DOHH2 (cell line): ENCODE measurements at regions not wholly inside any gene's neighbourhood (a gene's known extent, or its start where the extent isn't known, plus 50 kb on each side); places are given as distances from the start of the nearest gene placed in this dataset.

Experiments
- EZH2phosphoT487 ChIP-seq: fragments of 200-600 bp; sonication (generic); IDR thresholded peaks from 2 replicates; pipeline ENCODE4 v1.6.1; 2017; ENCODE audit warnings: borderline replicate concordance, mild to moderate bottlenecking, antibody characterized with exemption, low read length, moderate library complexity, mixed read lengths
- TF ChIP-seq, protein P1 (sequence below): fragments of 200-600 bp; sonication (generic); IDR thresholded peaks from one replicate; pipeline ENCODE4 v1.5.1; 2014; ENCODE audit warnings: antibody characterized with exemption, mild to moderate bottlenecking, low read depth, low read length; ENCODE audit not compliant: poor library complexity, severe bottlenecking

DNA sequence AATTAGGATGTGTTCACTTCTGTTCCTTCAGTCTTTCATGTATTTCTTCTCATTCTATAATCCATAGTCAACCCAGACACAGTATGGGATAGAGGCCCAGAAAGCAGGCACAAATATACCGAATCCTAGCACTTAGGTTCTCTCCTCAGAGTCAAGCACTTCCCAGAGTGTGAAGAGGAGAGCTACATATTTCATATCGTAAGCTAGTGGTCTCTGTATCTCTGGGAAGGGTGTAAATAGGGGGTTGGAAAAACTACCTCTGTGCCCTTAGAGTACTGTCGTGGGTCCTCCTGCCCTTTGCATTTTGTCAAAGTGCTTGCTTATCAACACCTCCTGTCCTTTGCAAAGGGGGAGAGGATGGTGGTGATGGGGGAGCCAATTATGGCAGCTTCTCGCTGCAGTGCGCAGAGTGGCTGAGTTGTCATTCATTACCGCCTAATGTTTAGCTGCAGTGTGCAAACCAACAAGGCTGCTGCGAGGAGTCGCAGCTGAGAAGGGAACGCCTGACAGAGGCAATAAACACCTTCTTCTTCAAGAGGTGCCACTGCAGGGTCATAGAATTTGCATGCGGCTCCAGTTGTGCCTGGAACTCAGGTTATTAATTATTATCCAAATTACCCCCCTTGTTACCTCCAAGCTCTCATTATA lies 182.7 kb downstream of the NUF2 start:
- TF ChIP-seq, protein P1, sequence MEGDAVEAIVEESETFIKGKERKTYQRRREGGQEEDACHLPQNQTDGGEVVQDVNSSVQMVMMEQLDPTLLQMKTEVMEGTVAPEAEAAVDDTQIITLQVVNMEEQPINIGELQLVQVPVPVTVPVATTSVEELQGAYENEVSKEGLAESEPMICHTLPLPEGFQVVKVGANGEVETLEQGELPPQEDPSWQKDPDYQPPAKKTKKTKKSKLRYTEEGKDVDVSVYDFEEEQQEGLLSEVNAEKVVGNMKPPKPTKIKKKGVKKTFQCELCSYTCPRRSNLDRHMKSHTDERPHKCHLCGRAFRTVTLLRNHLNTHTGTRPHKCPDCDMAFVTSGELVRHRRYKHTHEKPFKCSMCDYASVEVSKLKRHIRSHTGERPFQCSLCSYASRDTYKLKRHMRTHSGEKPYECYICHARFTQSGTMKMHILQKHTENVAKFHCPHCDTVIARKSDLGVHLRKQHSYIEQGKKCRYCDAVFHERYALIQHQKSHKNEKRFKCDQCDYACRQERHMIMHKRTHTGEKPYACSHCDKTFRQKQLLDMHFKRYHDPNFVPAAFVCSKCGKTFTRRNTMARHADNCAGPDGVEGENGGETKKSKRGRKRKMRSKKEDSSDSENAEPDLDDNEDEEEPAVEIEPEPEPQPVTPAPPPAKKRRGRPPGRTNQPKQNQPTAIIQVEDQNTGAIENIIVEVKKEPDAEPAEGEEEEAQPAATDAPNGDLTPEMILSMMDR: no peak
- no peak for TF ChIP-seq EZH2phosphoT487
